SK-N-SH treated with all-trans-retinoic acid at 6 μM for 48 hours (cell line): ENCODE measurements at regions not wholly inside any gene's neighbourhood (a gene's known extent, or its start where the extent isn't known, plus 50 kb on each side); places are given as distances from the start of the nearest gene placed in this dataset.

Experiments used
- ATAC-seq: fragments of 200-7000 bp; cut with Tn5 transposase; 3 replicates; pipeline ENCODE4 v1.9.1; 2020; ENCODE audit warnings: mild to moderate bottlenecking, moderate library complexity
- ARNTL ChIP-seq: fragments of 450-650 bp; formaldehyde crosslinking; IDR thresholded peaks from 2 replicates; pipeline ENCODE4 v1.5.0; 2020; ENCODE audit warnings: low read depth, mild to moderate bottlenecking, moderate library complexity, borderline replicate concordance
- BACH2 ChIP-seq: fragments of 250-450 bp; sonication (Bioruptor Pico); IDR thresholded peaks from 2 replicates; pipeline ENCODE4 v1.9.0; 2021; ENCODE audit warnings: mild to moderate bottlenecking, borderline replicate concordance
- CREB5 ChIP-seq: fragments of 250-450 bp; sonication (Bioruptor Pico); IDR thresholded peaks from 2 replicates; pipeline ENCODE4 v1.5.1; 2020; ENCODE audit warnings: low read depth, mild to moderate bottlenecking, moderate library complexity
- CSDC2 ChIP-seq: fragments of 250-450 bp; sonication (Bioruptor Pico); IDR thresholded peaks from 2 replicates; pipeline ENCODE4 v1.5.0; 2020; ENCODE audit warnings: mild to moderate bottlenecking, moderate library complexity
- CSRNP3 ChIP-seq: fragments of 250-450 bp; sonication (Bioruptor Pico); IDR thresholded peaks from 2 replicates; pipeline ENCODE4 v1.5.1; 2021; ENCODE audit warnings: mild to moderate bottlenecking, moderate library complexity
- ESRRG ChIP-seq: fragments of 250-450 bp; sonication (Bioruptor Pico); IDR thresholded peaks from 2 replicates; pipeline ENCODE4 v1.6.1; 2021; ENCODE audit warnings: mild to moderate bottlenecking
- GLIS3 ChIP-seq: fragments of 250-450 bp; sonication (Bioruptor Pico); IDR thresholded peaks from 2 replicates; pipeline ENCODE4 v1.5.0; 2020; ENCODE audit warnings: mild to moderate bottlenecking, moderate library complexity
- ISL1 ChIP-seq: fragments of 250-450 bp; sonication (Bioruptor Pico); IDR thresholded peaks from 2 replicates; pipeline ENCODE4 v2.1.2; 2022; ENCODE audit warnings: mild to moderate bottlenecking, moderate library complexity
- OSR1 ChIP-seq: fragments of 250-450 bp; sonication (Bioruptor Pico); IDR thresholded peaks from 2 replicates; pipeline ENCODE4 v1.8.0; 2022; ENCODE audit warnings: moderate library complexity, mild to moderate bottlenecking, inconsistent platforms
- POU6F1 ChIP-seq: fragments of 250-450 bp; sonication (Bioruptor Pico); IDR thresholded peaks from 2 replicates; pipeline ENCODE4 v1.8.0; 2021; ENCODE audit warnings: low read depth, mild to moderate bottlenecking, moderate library complexity, borderline replicate concordance
- PPARA ChIP-seq: fragments of 250-450 bp; sonication (Bioruptor Pico); IDR thresholded peaks from 2 replicates; pipeline ENCODE4 v1.5.0; 2020; ENCODE audit warnings: mild to moderate bottlenecking, borderline replicate concordance
- RARB ChIP-seq: fragments of 250-450 bp; sonication (Bioruptor Pico); IDR thresholded peaks from 2 replicates; pipeline ENCODE4 v1.8.0; 2021; ENCODE audit warnings: mild to moderate bottlenecking, moderate library complexity
- SNAI2 ChIP-seq: fragments of 250-450 bp; sonication (Bioruptor Pico); IDR thresholded peaks from 2 replicates; pipeline ENCODE4 v1.5.0; 2020; ENCODE audit warnings: mild to moderate bottlenecking, moderate library complexity
- TCF4 ChIP-seq: fragments of 250-450 bp; sonication (Bioruptor Pico); IDR thresholded peaks from 2 replicates; pipeline ENCODE4 v1.8.0; 2021; ENCODE audit warnings: mild to moderate bottlenecking, moderate library complexity, borderline replicate concordance
- TOX ChIP-seq: fragments of 250-450 bp; sonication (Bioruptor Pico); IDR thresholded peaks from 2 replicates; pipeline ENCODE4 v1.8.0; 2021; ENCODE audit warnings: mild to moderate bottlenecking, moderate library complexity, borderline replicate concordance
- TSHZ2 ChIP-seq: fragments of 250-450 bp; sonication (Bioruptor Pico); IDR thresholded peaks from 2 replicates; pipeline ENCODE4 v1.5.0; 2020; ENCODE audit warnings: mild to moderate bottlenecking, moderate library complexity
- ZC3H10 ChIP-seq: fragments of 250-450 bp; sonication (Bioruptor Pico); IDR thresholded peaks from 2 replicates; pipeline ENCODE4 v1.5.1; 2021; ENCODE audit warnings: mild to moderate bottlenecking, moderate library complexity
- ZFP3 ChIP-seq: fragments of 250-450 bp; sonication (Bioruptor Pico); IDR thresholded peaks from 2 replicates; pipeline ENCODE4 v1.5.0; 2020; ENCODE audit warnings: mild to moderate bottlenecking, moderate library complexity
- ZFP30 ChIP-seq: fragments of 450-650 bp; formaldehyde crosslinking; IDR thresholded peaks from 2 replicates; pipeline ENCODE4 v1.5.0; 2022; ENCODE audit warnings: mild to moderate bottlenecking, moderate library complexity
- ZNF565 ChIP-seq: fragments of 450-650 bp; formaldehyde crosslinking; conservative IDR thresholded peaks from 2 replicates; pipeline ENCODE4 v1.5.0; 2020; ENCODE audit warnings: low read depth, mild to moderate bottlenecking, moderate library complexity
- ZNF70 ChIP-seq: fragments of 450-650 bp; formaldehyde crosslinking; IDR thresholded peaks from 2 replicates; pipeline ENCODE4 v1.5.0; 2020; ENCODE audit warnings: mild to moderate bottlenecking, moderate library complexity
- ZNF8 ChIP-seq: fragments of 450-650 bp; formaldehyde crosslinking; IDR thresholded peaks from 2 replicates; pipeline ENCODE4 v1.5.0; 2020; ENCODE audit warnings: mild to moderate bottlenecking, moderate library complexity

GRCh38 chr18:8516371-8517250 lies 92.6 kb upstream of the RAB12 start:
- TF ChIP-seq POU6F1 (CRISPR knock-in tag), result no peak
- TF ChIP-seq ZFP3 (CRISPR knock-in tag), result no peak
- TF ChIP-seq ZNF70, result no peak
- TF ChIP-seq ISL1 (CRISPR knock-in tag), result no peak
- no peak for TF ChIP-seq ARNTL (CRISPR knock-in tag)
- TF ChIP-seq OSR1 (CRISPR knock-in tag), result no peak
- no peak for TF ChIP-seq RARB (CRISPR knock-in tag)
- no peak for ATAC-seq

- no peak for ATAC-seq
- no peak for TF ChIP-seq CSDC2 (CRISPR knock-in tag)
- no peak for TF ChIP-seq TCF4 (CRISPR knock-in tag)
- TF ChIP-seq CSRNP3 (CRISPR knock-in tag), result no peak
- no peak for TF ChIP-seq PPARA (CRISPR knock-in tag)
- no peak for TF ChIP-seq RARB (CRISPR knock-in tag)
- TF ChIP-seq ZC3H10 (CRISPR knock-in tag), result no peak
- TF ChIP-seq ARNTL (CRISPR knock-in tag), result no peak
- no peak for TF ChIP-seq OSR1 (CRISPR knock-in tag)
- TF ChIP-seq POU6F1 (CRISPR knock-in tag), result no peak
- TF ChIP-seq SNAI2 (CRISPR knock-in tag), result no peak
- TF ChIP-seq TOX (CRISPR knock-in tag), result no peak
- TF ChIP-seq BACH2 (CRISPR knock-in tag), result no peak
- no peak for TF ChIP-seq ZFP3 (CRISPR knock-in tag)
- TF ChIP-seq GLIS3 (CRISPR knock-in tag), result no peak
- no peak for TF ChIP-seq TSHZ2 (CRISPR knock-in tag)
- TF ChIP-seq ZNF565 (CRISPR knock-in tag), result no peak
- TF ChIP-seq ISL1 (CRISPR knock-in tag), result no peak
- TF ChIP-seq ESRRG, result no peak
Observed at GRCh38 chr18:8517276-8517675, 92.0 kb upstream of the RAB12 start.

GRCh38 chr18:8519102-8519501 lies 90.1 kb upstream of the RAB12 start:
- ATAC-seq, result no peak
- TF ChIP-seq ZFP30 (CRISPR knock-in tag) (no peak), RARB (CRISPR knock-in tag) (no peak), ZNF8 (CRISPR knock-in tag) (no peak)
- TF ChIP-seq, all 23 proteins: peak for 0

GRCh38 chr18:8520266-8520665 lies 89.0 kb upstream of the RAB12 start:
- TF ChIP-seq ZNF565 (CRISPR knock-in tag) (no peak), RARB (CRISPR knock-in tag) (no peak), ZFP30 (CRISPR knock-in tag) (no peak), CREB5 (CRISPR knock-in tag) (no peak), ZNF8 (CRISPR knock-in tag) (no peak), TCF4 (CRISPR knock-in tag) (no peak), TOX (CRISPR knock-in tag) (no peak), ESRRG (no peak), BACH2 (CRISPR knock-in tag) (no peak), CSDC2 (CRISPR knock-in tag) (no peak)
- TF ChIP-seq, all 23 proteins: peak for 0
- ATAC-seq, result no peak
